ENCODE measurements at regions not wholly inside any gene's neighbourhood (a gene's known extent, or its start where the extent isn't known, plus 50 kb on each side); places are given as distances from the start of the nearest gene placed in this dataset.

- TF ChIP-seq CTCF (IDR thresholded peaks at IDR 0.05; ENCODE audit: insufficient read depth, missing control alignments), result no peak
- FAIRE-seq (no peak), DNase-seq (ENCODE audit: insufficient read length, low spot score) (no peak)
Measured at GRCh38 chr4:112931001-112931400, 118.5 kb upstream of the ANK2 start.

- TF ChIP-seq CTCF (IDR thresholded peaks at IDR 0.05; ENCODE audit: insufficient read depth, missing control alignments), result no peak
- FAIRE-seq (no peak), DNase-seq (ENCODE audit: insufficient read length, low spot score) (no peak)
Measured at GRCh38 chr4:112933790-112934189, 115.7 kb upstream of the ANK2 start.

DNA sequence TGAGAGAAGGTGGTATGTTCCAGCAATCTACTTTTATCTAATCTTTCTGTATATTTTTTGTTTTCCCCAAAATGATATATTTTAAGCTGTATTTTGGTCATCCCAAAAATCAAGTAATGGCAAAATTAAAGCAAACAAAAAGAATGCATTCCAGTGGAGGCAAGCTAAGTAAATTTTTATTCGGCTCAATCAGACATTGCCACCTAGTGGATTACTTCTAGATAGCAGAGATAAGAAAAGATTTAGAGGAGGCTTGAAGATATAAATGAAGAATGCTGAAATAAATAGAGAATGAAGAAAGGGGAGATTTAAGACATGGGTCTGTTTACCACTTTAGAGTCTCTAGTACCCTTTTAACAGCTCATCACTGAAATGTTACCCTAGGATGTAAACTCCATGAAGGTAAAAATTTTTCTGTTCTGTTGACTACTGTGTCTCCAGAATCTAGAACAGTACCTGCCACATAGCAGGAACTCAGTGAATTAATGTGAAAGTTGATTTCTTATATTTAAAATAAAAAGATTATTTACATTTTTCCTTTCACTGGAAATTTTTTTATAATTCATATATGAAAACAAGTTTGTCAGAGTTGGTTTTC, 110.9 kb upstream of the ANK2 start:
- DNase-seq (ENCODE audit: insufficient read length, low spot score), result no peak
- peak; percentile 68 for TF ChIP-seq CTCF (IDR thresholded peaks at IDR 0.05; ENCODE audit: insufficient read depth, missing control alignments)
- FAIRE-seq, result no peak

GRCh38 chr4:112939901-112940300, 109.6 kb upstream of the ANK2 start:
- no peak for TF ChIP-seq CTCF (IDR thresholded peaks at IDR 0.05; ENCODE audit: insufficient read depth, missing control alignments)
- FAIRE-seq (no peak), DNase-seq (ENCODE audit: insufficient read length, low spot score) (no peak)

GRCh38 chr4:112940336-112940735, 109.1 kb upstream of the ANK2 start:
- DNase-seq (ENCODE audit: insufficient read length, low spot score), result no peak
- no peak for FAIRE-seq
- TF ChIP-seq CTCF (IDR thresholded peaks at IDR 0.05; ENCODE audit: insufficient read depth, missing control alignments), result no peak

GRCh38 chr4:112942077-112942476, 107.4 kb upstream of the ANK2 start:
- DNase-seq (ENCODE audit: insufficient read length, low spot score), result no peak
- TF ChIP-seq CTCF (IDR thresholded peaks at IDR 0.05; ENCODE audit: insufficient read depth, missing control alignments), result no peak
- no peak for FAIRE-seq

- FAIRE-seq (no peak), DNase-seq (ENCODE audit: insufficient read length, low spot score) (no peak)
- TF ChIP-seq CTCF (IDR thresholded peaks at IDR 0.05; ENCODE audit: insufficient read depth, missing control alignments), result no peak
Measured at GRCh38 chr4:112942997-112943396, 106.5 kb upstream of the ANK2 start.
